Liver (tissue), 8 donors: ENCODE measurements at regions not wholly inside any gene's neighbourhood (a gene's known extent, or its start where the extent isn't known, plus 50 kb on each side); places are given as distances from the start of the nearest gene placed in this dataset.

Experiments
- DNase-seq: peaks from one replicate; pipeline ENCODE4 v3.0.0-alpha.2; 2017; ENCODE audit warnings: low spot score
- H3K27ac ChIP-seq, 2 donors: one replicate each; pipeline ENCODE4 v1.7.0; 2013; ENCODE audit warnings: inconsistent platforms in 2 of 2, low read length in 2 of 2, control low read depth in 1 of 2, low read depth in 1 of 2, mild to moderate bottlenecking in 1 of 2
- H3K27me3 ChIP-seq, 4 donors: one replicate each; pipeline versions ENCODE4 v1.6.1 to v1.7.0; 2013; ENCODE audit warnings: low read length in 3 of 4, inconsistent platforms in 1 of 4, mild to moderate bottlenecking in 1 of 4, moderate library complexity in 1 of 4; ENCODE audit not compliant: control insufficient read depth in 4 of 4, insufficient read depth in 4 of 4
- H3K36me3 ChIP-seq, 4 donors: one replicate each; pipeline versions ENCODE4 v1.6.1 to v1.7.0; 2013; ENCODE audit warnings: low read length in 3 of 4, mild to moderate bottlenecking in 3 of 4, low read depth in 1 of 4, moderate library complexity in 1 of 4; ENCODE audit not compliant: control insufficient read depth in 4 of 4, insufficient read depth in 3 of 4
- H3K4me1 ChIP-seq, 4 donors: one replicate each; pipeline versions ENCODE4 v1.6.1 to v1.7.0; 2013; ENCODE audit warnings: low read length in 3 of 4, mild to moderate bottlenecking in 3 of 4, moderate library complexity in 1 of 4; ENCODE audit not compliant: control insufficient read depth in 4 of 4, insufficient read depth in 4 of 4
- H3K4me3 ChIP-seq, 3 donors: one replicate each; pipeline versions ENCODE4 v1.6.1 to v1.7.0; 2013; ENCODE audit warnings: low read length in 3 of 3, control low read depth in 1 of 3, low read depth in 1 of 3, mild to moderate bottlenecking in 1 of 3
- H3K9ac ChIP-seq, 2 donors: one replicate each; pipeline ENCODE4 v1.7.0; 2013; ENCODE audit warnings: low read length in 2 of 2, mild to moderate bottlenecking in 2 of 2, moderate library complexity in 2 of 2, control low read depth in 1 of 2, low read depth in 1 of 2
- H3K9me3 ChIP-seq, 4 donors: one replicate each; pipeline versions ENCODE4 v1.6.1 to v1.7.0; 2013; ENCODE audit warnings: low read length in 3 of 4; ENCODE audit not compliant: control insufficient read depth in 4 of 4
- ATF3 ChIP-seq: IDR thresholded peaks from 2 replicates; pipeline ENCODE4 v1.6.1; 2016; ENCODE audit warnings: antibody characterized with exemption
- EGR1 ChIP-seq, 2 donors: IDR thresholded peaks; 2 replicates each; pipeline ENCODE4 v1.6.1; 2016 to 2018; ENCODE audit warnings: antibody characterized with exemption in 2 of 2, low read depth in 2 of 2
- FOXA1 ChIP-seq: IDR thresholded peaks from 2 replicates; pipeline ENCODE4 v1.6.1; 2016; ENCODE audit warnings: antibody characterized with exemption
- FOXA2 ChIP-seq: IDR thresholded peaks from 2 replicates; pipeline ENCODE4 v1.6.1; 2016; ENCODE audit warnings: antibody characterized with exemption
- GABPA ChIP-seq, 2 donors: IDR thresholded peaks in 1 of 2; conservative IDR thresholded peaks in 1 of 2; 2 replicates each; pipeline ENCODE4 v1.6.1; 2016; ENCODE audit warnings: antibody characterized with exemption in 2 of 2, mild to moderate bottlenecking in 1 of 2, moderate library complexity in 1 of 2
- HNF4A ChIP-seq, 2 donors: conservative IDR thresholded peaks; 2 replicates each; pipeline ENCODE4 v1.6.1; 2016; ENCODE audit warnings: antibody characterized with exemption in 2 of 2, mild to moderate bottlenecking in 2 of 2
- JUND ChIP-seq, 2 donors: IDR thresholded peaks; 2 replicates each; pipeline ENCODE4 v1.6.1; 2016; ENCODE audit warnings: antibody characterized with exemption in 2 of 2
- NR2F2 ChIP-seq: IDR thresholded peaks from 2 replicates; pipeline ENCODE4 v1.6.1; 2016; ENCODE audit warnings: antibody characterized with exemption
- RAD21 ChIP-seq, 2 donors: IDR thresholded peaks; 2 replicates each; pipeline ENCODE4 v1.6.1; 2016; ENCODE audit warnings: antibody characterized with exemption in 2 of 2, mild to moderate bottlenecking in 2 of 2
- REST ChIP-seq: IDR thresholded peaks from 2 replicates; pipeline ENCODE4 v1.6.1; 2016; ENCODE audit warnings: antibody characterized with exemption, mild to moderate bottlenecking
- RXRA ChIP-seq, 2 donors: IDR thresholded peaks; 2 replicates each; pipeline ENCODE4 v1.6.1; 2017 to 2018; ENCODE audit warnings: antibody characterized with exemption in 2 of 2, mild to moderate bottlenecking in 1 of 2
- TAF1 ChIP-seq: conservative IDR thresholded peaks from 2 replicates; pipeline ENCODE4 v1.6.1; 2016; ENCODE audit warnings: antibody characterized with exemption, mild to moderate bottlenecking
- YY1 ChIP-seq: IDR thresholded peaks from 2 replicates; pipeline ENCODE4 v1.6.1; 2016; ENCODE audit warnings: antibody characterized with exemption, mild to moderate bottlenecking
- WGBS: extraction: QIAGEN DNeasy Blood & Tissue Kit; methylation state at CpG from one replicate; pipeline ENCODE4 v1.1.7; 2013; 5-methylcytosine and 5-hydroxymethylcytosine counted together
- TF ChIP-seq, protein P1 (sequence below): IDR thresholded peaks from 2 replicates; pipeline ENCODE4 v1.6.1; 2016; ENCODE audit warnings: antibody characterized with exemption
- TF ChIP-seq, protein P2 (sequence below): fragments of 150-350 bp; IDR thresholded peaks from 2 replicates; pipeline ENCODE4 v1.5.1; 2017; ENCODE audit warnings: improper control_type of control experiment, low read depth, low read length; ENCODE audit not compliant: missing input control
- TF ChIP-seq, protein P3 (sequence below): IDR thresholded peaks from 2 replicates; pipeline ENCODE4 v1.6.1; 2016; ENCODE audit warnings: antibody characterized with exemption
- donor health status: healthy.
- donor health status: healthy.
- donor health status: healthy.
- donor health status: healthy.
- donor health status: healthy.

DNA sequence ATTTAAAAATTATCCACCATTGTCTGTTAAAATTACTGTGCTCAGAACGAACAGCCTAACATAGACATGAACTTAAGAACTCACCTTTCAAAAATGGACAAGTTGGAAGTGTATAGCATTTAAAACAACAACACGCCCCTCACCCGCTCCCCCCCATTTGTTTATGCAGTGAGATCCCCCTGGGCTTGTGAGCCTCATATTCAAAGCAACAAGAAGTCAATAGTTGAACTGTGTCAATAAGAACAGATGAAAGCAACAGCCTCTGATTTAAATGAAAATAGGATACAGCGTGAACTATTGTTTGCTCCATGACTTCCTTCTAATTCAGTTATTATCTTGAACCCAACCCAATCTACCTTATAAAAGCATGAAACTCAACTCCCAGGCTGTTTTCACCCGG is 314.2 kb downstream of the BLID start:
- H3K36me3 ChIP-seq, result no peaks in the 10 kb centered on the region
- no peak overlapping the region for H3K4me3 ChIP-seq
- TF ChIP-seq EGR1 (IDR thresholded peaks at IDR 0.05; ENCODE audit: low read depth in 2 of 2) (no peak), NR2F2 (no peak), TAF1 (no peak), REST (no peak), JUND (IDR thresholded peaks at IDR 0.05) (no peak), RXRA (IDR thresholded peaks at IDR 0.05) (no peak), FOXA2 (no peak), RAD21 (IDR thresholded peaks at IDR 0.05) (no peak)
- TF ChIP-seq, protein P1, sequence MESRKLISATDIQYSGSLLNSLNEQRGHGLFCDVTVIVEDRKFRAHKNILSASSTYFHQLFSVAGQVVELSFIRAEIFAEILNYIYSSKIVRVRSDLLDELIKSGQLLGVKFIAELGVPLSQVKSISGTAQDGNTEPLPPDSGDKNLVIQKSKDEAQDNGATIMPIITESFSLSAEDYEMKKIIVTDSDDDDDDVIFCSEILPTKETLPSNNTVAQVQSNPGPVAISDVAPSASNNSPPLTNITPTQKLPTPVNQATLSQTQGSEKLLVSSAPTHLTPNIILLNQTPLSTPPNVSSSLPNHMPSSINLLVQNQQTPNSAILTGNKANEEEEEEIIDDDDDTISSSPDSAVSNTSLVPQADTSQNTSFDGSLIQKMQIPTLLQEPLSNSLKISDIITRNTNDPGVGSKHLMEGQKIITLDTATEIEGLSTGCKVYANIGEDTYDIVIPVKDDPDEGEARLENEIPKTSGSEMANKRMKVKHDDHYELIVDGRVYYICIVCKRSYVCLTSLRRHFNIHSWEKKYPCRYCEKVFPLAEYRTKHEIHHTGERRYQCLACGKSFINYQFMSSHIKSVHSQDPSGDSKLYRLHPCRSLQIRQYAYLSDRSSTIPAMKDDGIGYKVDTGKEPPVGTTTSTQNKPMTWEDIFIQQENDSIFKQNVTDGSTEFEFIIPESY, result no peak
- H3K4me1 ChIP-seq, result no peaks in the 10 kb centered on the region
- DNase-seq, result no peak
- H3K27ac ChIP-seq, result no peak overlapping the region
- H3K9ac ChIP-seq, result no peak overlapping the region
- H3K9me3 ChIP-seq, result peaks cover 2 to 12% (median 3%) of the 10 kb centered on the region in 4 donors
- no peaks in the 10 kb centered on the region for H3K27me3 ChIP-seq
- WGBS, result 67% methylated on average over 5 of the region's 5 CpGs

DNA sequence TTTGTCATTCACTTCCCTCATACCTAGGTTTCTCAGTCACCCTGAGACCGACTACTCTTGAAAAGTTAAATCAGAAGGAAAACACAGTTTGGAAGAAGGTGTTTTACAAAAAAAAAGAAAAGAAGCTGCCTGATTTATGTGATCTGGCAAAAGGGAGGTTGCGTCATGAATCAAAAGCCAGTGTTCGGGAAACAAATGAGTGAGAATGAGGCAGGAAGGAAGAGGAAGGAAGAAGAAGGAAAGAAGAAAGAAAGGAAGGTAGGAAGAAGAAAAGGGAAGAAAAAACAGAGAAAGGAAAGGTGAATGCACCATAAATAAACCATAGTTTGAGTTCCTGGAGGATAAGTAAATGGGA is 314.6 kb downstream of the BLID start:
- WGBS, result 66% methylated on average over 3 of the region's 3 CpGs
- peaks cover 2 to 12% (median 3%) of the 10 kb centered on the region in 4 donors for H3K9me3 ChIP-seq
- H3K9ac ChIP-seq, result no peak overlapping the region
- H3K4me3 ChIP-seq, result no peak overlapping the region
- H3K27ac ChIP-seq, result no peak overlapping the region
- no peaks in the 10 kb centered on the region for H3K4me1 ChIP-seq
- H3K27me3 ChIP-seq, result no peaks in the 10 kb centered on the region
- H3K36me3 ChIP-seq, result no peaks in the 10 kb centered on the region
- DNase-seq, result no peak
- TF ChIP-seq NR2F2 (no peak), HNF4A (conservative IDR thresholded peaks at IDR 0.05) (no peak), RAD21 (IDR thresholded peaks at IDR 0.05) (no peak), FOXA1 (no peak), ATF3 (no peak), JUND (IDR thresholded peaks at IDR 0.05) (no peak), EGR1 (IDR thresholded peaks at IDR 0.05; ENCODE audit: low read depth in 2 of 2) (no peak), TAF1 (no peak), REST (no peak), FOXA2 (no peak), YY1 (no peak), GABPA (IDR thresholded peaks at IDR 0.05 in 1 of 2, conservative IDR thresholded peaks at IDR 0.05 in 1 of 2) (no peak)
- TF ChIP-seq, protein P2, sequence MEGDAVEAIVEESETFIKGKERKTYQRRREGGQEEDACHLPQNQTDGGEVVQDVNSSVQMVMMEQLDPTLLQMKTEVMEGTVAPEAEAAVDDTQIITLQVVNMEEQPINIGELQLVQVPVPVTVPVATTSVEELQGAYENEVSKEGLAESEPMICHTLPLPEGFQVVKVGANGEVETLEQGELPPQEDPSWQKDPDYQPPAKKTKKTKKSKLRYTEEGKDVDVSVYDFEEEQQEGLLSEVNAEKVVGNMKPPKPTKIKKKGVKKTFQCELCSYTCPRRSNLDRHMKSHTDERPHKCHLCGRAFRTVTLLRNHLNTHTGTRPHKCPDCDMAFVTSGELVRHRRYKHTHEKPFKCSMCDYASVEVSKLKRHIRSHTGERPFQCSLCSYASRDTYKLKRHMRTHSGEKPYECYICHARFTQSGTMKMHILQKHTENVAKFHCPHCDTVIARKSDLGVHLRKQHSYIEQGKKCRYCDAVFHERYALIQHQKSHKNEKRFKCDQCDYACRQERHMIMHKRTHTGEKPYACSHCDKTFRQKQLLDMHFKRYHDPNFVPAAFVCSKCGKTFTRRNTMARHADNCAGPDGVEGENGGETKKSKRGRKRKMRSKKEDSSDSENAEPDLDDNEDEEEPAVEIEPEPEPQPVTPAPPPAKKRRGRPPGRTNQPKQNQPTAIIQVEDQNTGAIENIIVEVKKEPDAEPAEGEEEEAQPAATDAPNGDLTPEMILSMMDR, result no peak
- TF ChIP-seq, protein P1, result no peak
- TF ChIP-seq, protein P3, sequence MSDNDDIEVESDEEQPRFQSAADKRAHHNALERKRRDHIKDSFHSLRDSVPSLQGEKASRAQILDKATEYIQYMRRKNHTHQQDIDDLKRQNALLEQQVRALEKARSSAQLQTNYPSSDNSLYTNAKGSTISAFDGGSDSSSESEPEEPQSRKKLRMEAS, result no peak
